GM23248 (cell line): ENCODE measurements at regions not wholly inside any gene's neighbourhood (a gene's known extent, or its start where the extent isn't known, plus 50 kb on each side); places are given as distances from the start of the nearest gene placed in this dataset. TPM values are rescaled to one million over a fixed set of nuclear protein-coding genes. Genes with fewer than 3 reads are reported as not detected.

Experiments used
- DNase-seq: peaks from one replicate; pipeline ENCODE4 v3.0.0-alpha.2; 2015
- H2AFZ ChIP-seq: fragments of 200-600 bp; sonication (generic); 2 replicates; pipeline ENCODE4 v1.6.1; 2016; ENCODE audit warnings: antibody characterized with exemption
- H3F3A ChIP-seq: fragments of 200-600 bp; sonication (generic); 2 replicates; pipeline ENCODE4 v1.6.1; 2016; ENCODE audit warnings: mild to moderate bottlenecking, antibody characterized with exemption, mixed run types; ENCODE audit not compliant: insufficient read depth
- H3K27ac ChIP-seq: fragments of 200-600 bp; sonication (generic); 2 replicates; pipeline ENCODE4 v1.5.1; 2016; ENCODE audit warnings: mild to moderate bottlenecking
- H3K27me3 ChIP-seq: fragments of 200-600 bp; sonication (generic); replicated peaks from 2 replicates; pipeline ENCODE4 v1.6.1; 2016; ENCODE audit warnings: mild to moderate bottlenecking; ENCODE audit not compliant: insufficient read depth
- H3K36me3 ChIP-seq: fragments of 200-600 bp; sonication (generic); 2 replicates; pipeline ENCODE4 v1.6.1; 2016; ENCODE audit warnings: low read depth, mild to moderate bottlenecking
- H3K4me1 ChIP-seq: fragments of 200-600 bp; sonication (generic); 2 replicates; pipeline ENCODE4 v1.6.1; 2016; ENCODE audit warnings: mild to moderate bottlenecking; ENCODE audit not compliant: insufficient read depth
- H3K4me2 ChIP-seq: fragments of 200-600 bp; sonication (generic); one replicate; pipeline ENCODE4 v1.6.1; 2016; ENCODE audit warnings: mild to moderate bottlenecking; ENCODE audit not compliant: unreplicated experiment
- H3K4me3 ChIP-seq: fragments of 200-600 bp; sonication (generic); 2 replicates; pipeline ENCODE4 v1.5.1; 2016; ENCODE audit warnings: mild to moderate bottlenecking
- H3K79me2 ChIP-seq: fragments of 200-600 bp; sonication (generic); 2 replicates; pipeline ENCODE4 v1.6.1; 2016; ENCODE audit warnings: mild to moderate bottlenecking; ENCODE audit not compliant: insufficient read depth
- H3K9ac ChIP-seq: fragments of 200-600 bp; sonication (generic); 2 replicates; pipeline ENCODE4 v1.6.1; 2016; ENCODE audit warnings: mild to moderate bottlenecking
- H3K9me2 ChIP-seq: fragments of 200-600 bp; sonication (generic); 2 replicates; pipeline ENCODE4 v1.6.1; 2016; ENCODE audit warnings: mixed run types, mild to moderate bottlenecking, moderate library complexity; ENCODE audit not compliant: insufficient read depth
- H3K9me3 ChIP-seq: fragments of 200-600 bp; sonication (generic); one replicate; pipeline ENCODE4 v1.6.1; 2017; ENCODE audit warnings: low read depth
- H4K20me1 ChIP-seq: fragments of 200-600 bp; sonication (generic); 2 replicates; pipeline ENCODE4 v1.6.0; 2016; ENCODE audit not compliant: insufficient read depth
- EZH2 ChIP-seq: fragments of 200-600 bp; sonication (generic); IDR thresholded peaks from 2 replicates; pipeline ENCODE4 v1.6.1; 2018; ENCODE audit warnings: antibody characterized with exemption, mild to moderate bottlenecking; ENCODE audit not compliant: insufficient read depth, poor library complexity, severe bottlenecking
- EZH2phosphoT487 ChIP-seq: fragments of 200-600 bp; sonication (generic); IDR thresholded peaks from 2 replicates; pipeline ENCODE4 v1.6.1; 2018; ENCODE audit warnings: antibody characterized with exemption, moderate library complexity, mild to moderate bottlenecking, low read depth; ENCODE audit not compliant: insufficient read depth
- WGBS, 2 experiments: methylation state at CpG; one replicate each; pipeline ENCODE4 v1.1.6; 2015 to 2017; ENCODE audit warnings: low lambda C conversion rate in 2 of 2, low coverage in 1 of 2; ENCODE audit errors: missing lambda C conversion rate in 2 of 2; 5-methylcytosine and 5-hydroxymethylcytosine counted together
- in situ Hi-C: fragments of 300-500 bp; cut with MboI; formaldehyde crosslinking; loops from 2 replicates; pipeline ENCODE4 v1.15.0; 2020
- small RNA-seq: library from RNA; depleted of rRNA; stranded (forward); fragments of <200 nt; gene quantifications from one replicate; pipeline ENCODE3, GENCODE V24; 2014; ENCODE audit warnings: low read depth, low replicate concordance

- H3K9me3 ChIP-seq = no peaks in the 10 kb centered on the region
- H3K4me1 ChIP-seq = peaks cover 13% of the 10 kb centered on the region
- H3K9me2 ChIP-seq = peaks cover 5% of the 10 kb centered on the region; the same call in 1 of the 2 replicates
- H4K20me1 ChIP-seq = no peaks in the 10 kb centered on the region
- WGBS, 2 experiments = 91 to 94% methylated on average over 3 of the region's 3 CpGs
- H3K4me3 ChIP-seq = no peak overlapping the region
- no peak for DNase-seq
- H3F3A ChIP-seq = no peaks in the 10 kb centered on the region
- H3K9ac ChIP-seq = no peak overlapping the region
- in situ Hi-C loops = no loop called here
- TF ChIP-seq EZH2 = no peak
- TF ChIP-seq EZH2phosphoT487 = no peak
- no peaks in the 10 kb centered on the region for H3K36me3 ChIP-seq
- H3K79me2 ChIP-seq = no peaks in the 10 kb centered on the region
- no peaks in the 10 kb centered on the region for H3K27me3 ChIP-seq
- H3K27ac ChIP-seq = no peak overlapping the region
- no peak overlapping the region for H2AFZ ChIP-seq
- no peak overlapping the region for H3K4me2 ChIP-seq
Measured at GRCh38 chr1:185368313-185368855, 51.3 kb upstream of the IVNS1ABP start.

- Histone ChIP-seq H3K9me2 (peaks cover under 1% of the 10 kb centered on the region; the same call in 1 of the 2 replicates), H3K27me3 (no peaks in the 10 kb centered on the region), H3K27ac (no peak overlapping the region), H4K20me1 (no peaks in the 10 kb centered on the region), H3F3A (no peaks in the 10 kb centered on the region), H3K9me3 (no peaks in the 10 kb centered on the region), H3K9ac (0 out of 2 replicates have a peak overlapping the region, but pooled peaks have one; percentile 8), H2AFZ (0 out of 2 replicates have a peak overlapping the region, but pooled peaks have one; percentile 12), H3K79me2 (no peaks in the 10 kb centered on the region), H3K4me2 (no peak overlapping the region), H3K4me1 (peaks cover 11% of the 10 kb centered on the region), H3K4me3 (no peak overlapping the region), H3K36me3 (no peaks in the 10 kb centered on the region)
- WGBS, 2 experiments = 91 to 92% methylated on average over 6 of the region's 6 CpGs
- DNase-seq = no peak
- TF ChIP-seq EZH2phosphoT487 (no peak), EZH2 (no peak)
- in situ Hi-C loops = no loop called here
Measured at GRCh38 chr1:185367218-185367617, 50.2 kb upstream of the IVNS1ABP start.

Small RNA genes in the stretch of these regions (small RNA-seq; reads per million reads assigned to genes)
- gene MCRIP2P2 (not detected), gene RF00019 (not detected), gene RNU7-183P (not detected)
